Neural cell (in vitro differentiated cells): ENCODE measurements at regions not wholly inside any gene's neighbourhood (a gene's known extent, or its start where the extent isn't known, plus 50 kb on each side); places are given as distances from the start of the nearest gene placed in this dataset.

ENCODE experiments used
- CTCF ChIP-seq: fragments of 450-650 bp; IDR thresholded peaks from 2 replicates; pipeline ENCODE4 v1.5.1; 2014; ENCODE audit warnings: antibody characterized with exemption, mild to moderate bottlenecking, moderate library complexity; ENCODE audit not compliant: poor library complexity, severe bottlenecking
- EP300 ChIP-seq: fragments of 450-650 bp; conservative IDR thresholded peaks from 2 replicates; pipeline ENCODE4 v1.6.1; 2014; ENCODE audit warnings: antibody characterized with exemption, mild to moderate bottlenecking, moderate library complexity; ENCODE audit not compliant: poor library complexity, severe bottlenecking
- POLR2AphosphoS5 ChIP-seq: IDR thresholded peaks from 2 replicates; pipeline ENCODE4 v1.6.1; 2012

DNA sequence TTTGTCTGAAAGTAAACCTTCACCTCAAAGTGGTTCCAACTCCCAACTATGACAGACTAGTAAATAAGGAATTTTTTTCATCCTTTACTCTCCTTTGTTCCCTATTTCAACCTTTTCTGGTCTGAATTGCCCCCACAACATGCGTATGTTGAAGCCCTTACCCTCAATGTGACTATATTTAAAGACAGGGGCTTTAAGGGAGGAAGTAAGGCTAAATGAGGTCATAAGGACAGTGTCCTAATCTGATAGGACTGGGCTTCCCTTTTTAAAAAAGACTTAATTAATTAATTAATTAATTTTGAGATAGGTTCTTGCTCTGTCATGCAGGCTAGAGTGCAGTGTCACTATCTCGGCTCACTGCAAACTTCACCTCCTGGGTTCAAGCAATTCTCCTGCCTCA, 86.3 kb downstream of the VCPKMT start:
- TF ChIP-seq CTCF: no peak
- no peak for TF ChIP-seq EP300
- TF ChIP-seq POLR2AphosphoS5: no peak
